Bronchial epithelial cell (primary cell): ENCODE measurements at regions not wholly inside any gene's neighbourhood (a gene's known extent, or its start where the extent isn't known, plus 50 kb on each side); places are given as distances from the start of the nearest gene placed in this dataset.

Experiments used
- DNase-seq: peaks from one replicate; pipeline ENCODE4 v3.0.0-alpha.2; 2010; ENCODE audit warnings: low read depth
- FAIRE-seq: peaks from 2 replicates; lab custom pipeline; 2011; peaks lifted over from hg19 to GRCh38; lab: Jason Lieb, UNC
- H3K27me3 ChIP-seq: 2 replicates; pipeline ENCODE4 v1.5.1; 2011; ENCODE audit warnings: low read length; ENCODE audit not compliant: control insufficient read depth, insufficient read depth
- H3K36me3 ChIP-seq: 2 replicates; pipeline ENCODE4 v1.5.1; 2011; ENCODE audit warnings: low read length; ENCODE audit not compliant: control insufficient read depth, insufficient read depth
- H3K4me3 ChIP-seq: 2 replicates; pipeline ENCODE4 v1.5.1; 2011; ENCODE audit warnings: mild to moderate bottlenecking, low read depth, low read length, control low read depth
- TF ChIP-seq, protein P1 (sequence below): IDR thresholded peaks from 2 replicates; pipeline ENCODE4 v1.5.1; 2011; ENCODE audit warnings: mild to moderate bottlenecking, moderate library complexity, low read length, control low read depth, inconsistent platforms; ENCODE audit not compliant: insufficient read depth, severe bottlenecking

DNA sequence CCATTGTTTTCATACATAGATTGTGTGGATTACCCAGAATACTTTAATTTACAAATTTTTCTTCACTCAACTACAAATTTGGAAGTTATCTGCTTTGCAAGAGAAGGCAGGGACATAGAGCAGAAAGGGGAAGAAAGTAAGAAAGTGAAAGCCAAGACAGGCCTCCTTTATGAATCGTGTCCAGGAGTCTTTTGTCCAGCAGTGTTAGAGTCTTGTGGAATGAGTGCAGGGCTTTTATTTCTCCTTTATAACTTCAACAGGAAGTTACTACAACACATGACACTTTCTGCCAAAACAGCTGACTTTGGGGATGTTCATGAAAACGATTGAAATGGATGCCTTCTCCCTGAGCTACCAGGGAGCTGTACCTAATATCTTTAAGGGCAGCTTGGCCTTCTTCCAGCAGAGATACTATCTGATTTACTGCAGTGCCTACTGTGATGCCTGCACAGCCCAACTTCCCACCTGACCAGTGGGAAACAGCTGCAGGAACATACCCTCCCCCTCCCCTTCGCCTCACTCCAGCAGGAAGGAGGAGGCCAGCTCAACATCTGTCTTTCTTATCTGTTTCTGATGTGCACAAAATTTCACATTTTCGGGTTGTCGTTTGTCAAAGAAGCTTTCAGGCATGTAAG is 557.7 kb upstream of the SLIT2 start:
- H3K4me3 ChIP-seq, result no peak overlapping the region
- DNase-seq (no peak), FAIRE-seq (no peak)
- TF ChIP-seq, protein P1, sequence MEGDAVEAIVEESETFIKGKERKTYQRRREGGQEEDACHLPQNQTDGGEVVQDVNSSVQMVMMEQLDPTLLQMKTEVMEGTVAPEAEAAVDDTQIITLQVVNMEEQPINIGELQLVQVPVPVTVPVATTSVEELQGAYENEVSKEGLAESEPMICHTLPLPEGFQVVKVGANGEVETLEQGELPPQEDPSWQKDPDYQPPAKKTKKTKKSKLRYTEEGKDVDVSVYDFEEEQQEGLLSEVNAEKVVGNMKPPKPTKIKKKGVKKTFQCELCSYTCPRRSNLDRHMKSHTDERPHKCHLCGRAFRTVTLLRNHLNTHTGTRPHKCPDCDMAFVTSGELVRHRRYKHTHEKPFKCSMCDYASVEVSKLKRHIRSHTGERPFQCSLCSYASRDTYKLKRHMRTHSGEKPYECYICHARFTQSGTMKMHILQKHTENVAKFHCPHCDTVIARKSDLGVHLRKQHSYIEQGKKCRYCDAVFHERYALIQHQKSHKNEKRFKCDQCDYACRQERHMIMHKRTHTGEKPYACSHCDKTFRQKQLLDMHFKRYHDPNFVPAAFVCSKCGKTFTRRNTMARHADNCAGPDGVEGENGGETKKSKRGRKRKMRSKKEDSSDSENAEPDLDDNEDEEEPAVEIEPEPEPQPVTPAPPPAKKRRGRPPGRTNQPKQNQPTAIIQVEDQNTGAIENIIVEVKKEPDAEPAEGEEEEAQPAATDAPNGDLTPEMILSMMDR, result no peak
- H3K27me3 ChIP-seq, result no peaks in the 10 kb centered on the region
- H3K36me3 ChIP-seq, result no peaks in the 10 kb centered on the region

DNA sequence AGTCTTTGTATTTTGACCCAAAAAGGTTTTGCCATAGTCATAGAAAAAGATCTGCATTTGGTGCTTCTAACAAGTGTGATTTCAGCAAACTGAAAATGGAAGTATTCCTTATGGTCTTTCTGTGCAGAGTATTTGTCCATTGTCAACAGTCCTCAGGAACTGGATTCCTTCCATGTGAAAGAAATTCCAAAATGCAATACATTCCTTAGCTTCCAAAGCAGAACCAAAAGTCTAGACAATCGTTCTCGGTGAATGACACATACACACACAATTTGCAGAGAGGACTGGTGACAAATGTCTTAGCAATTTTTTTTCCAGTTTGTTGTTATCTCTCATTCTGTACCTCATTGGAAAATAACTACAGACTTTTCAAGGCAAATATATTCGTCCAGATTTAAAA is 562.2 kb upstream of the SLIT2 start:
- FAIRE-seq, result no peak
- peak; percentile 57 for DNase-seq

DNA sequence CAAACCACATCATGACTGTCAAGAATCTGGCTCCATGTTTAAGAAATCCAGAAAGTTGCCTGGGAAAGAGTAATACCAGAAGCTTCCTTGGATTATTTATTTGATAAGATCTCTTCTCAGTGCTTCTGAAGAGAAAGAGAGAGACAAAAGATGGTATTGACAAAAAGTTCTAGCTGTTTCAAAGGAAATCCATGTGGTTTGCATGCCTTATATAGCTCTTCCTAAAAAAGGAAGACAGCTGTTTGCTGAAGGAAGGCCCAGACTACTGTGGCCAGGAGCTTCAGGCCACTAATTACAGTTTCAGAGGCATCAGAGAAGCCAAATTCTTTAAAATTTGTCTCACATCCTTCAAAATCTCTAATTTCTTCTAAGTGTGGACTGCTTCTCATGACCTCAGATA is 565.2 kb upstream of the SLIT2 start:
- TF ChIP-seq, protein P1, result no peak
- no peaks in the 10 kb centered on the region for H3K36me3 ChIP-seq
- no peak for FAIRE-seq

More for the DNA sequence above, 562.2 kb upstream of the SLIT2 start:
- TF ChIP-seq, protein P1, result no peak
- no peak overlapping the region for H3K4me3 ChIP-seq
- H3K27me3 ChIP-seq, result no peaks in the 10 kb centered on the region
- no peaks in the 10 kb centered on the region for H3K36me3 ChIP-seq

DNA sequence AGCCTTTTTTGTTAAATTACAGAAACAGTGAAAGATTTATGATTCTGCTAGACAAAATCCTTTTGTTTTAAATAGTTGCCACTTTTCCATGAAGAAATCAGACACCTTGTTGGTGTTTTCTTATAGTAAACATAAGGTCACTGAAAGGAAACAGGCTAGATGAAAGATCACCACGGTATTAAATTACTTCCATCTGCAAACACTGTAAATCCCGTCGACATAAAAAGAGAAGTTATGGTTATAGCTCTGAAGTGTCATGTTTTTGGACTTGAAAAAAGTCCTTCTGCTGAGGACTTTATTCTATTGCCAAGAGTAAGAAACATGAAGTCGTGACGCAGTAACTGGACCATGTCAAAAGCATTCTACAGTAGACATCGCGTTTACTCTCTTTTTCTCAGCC is 567.6 kb upstream of the SLIT2 start:
- Histone ChIP-seq H3K36me3 (no peaks in the 10 kb centered on the region), H3K4me3 (no peak overlapping the region), H3K27me3 (no peaks in the 10 kb centered on the region)
- TF ChIP-seq, protein P1, result no peak
- FAIRE-seq (no peak), DNase-seq (no peak)

More for the DNA sequence above, 565.2 kb upstream of the SLIT2 start:
- Histone ChIP-seq H3K27me3 (no peaks in the 10 kb centered on the region), H3K4me3 (no peak overlapping the region)
- DNase-seq, result no peak

DNA sequence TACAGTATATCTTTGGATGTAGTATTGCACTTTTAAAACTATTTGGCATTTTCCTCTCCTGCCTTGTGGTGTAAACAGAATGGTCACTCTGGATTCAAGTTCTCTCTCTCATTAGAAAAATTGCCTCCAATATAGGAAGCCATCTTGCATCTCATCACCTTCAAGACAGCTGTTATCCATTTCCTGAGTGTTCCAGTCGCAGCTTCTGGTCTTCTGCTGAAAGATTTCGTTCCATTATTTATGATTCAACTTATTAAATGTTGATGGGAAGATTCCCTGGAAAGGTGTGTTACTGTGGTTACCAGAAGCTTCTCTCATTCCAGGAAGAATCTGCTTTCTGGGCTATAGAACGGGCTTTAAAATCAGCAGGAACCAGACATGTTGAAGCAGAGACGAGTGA is 568.3 kb upstream of the SLIT2 start:
- TF ChIP-seq, protein P1, result no peak
- DNase-seq, result no peak
- Histone ChIP-seq H3K36me3 (no peaks in the 10 kb centered on the region), H3K27me3 (no peaks in the 10 kb centered on the region), H3K4me3 (no peak overlapping the region)
- no peak for FAIRE-seq

DNA sequence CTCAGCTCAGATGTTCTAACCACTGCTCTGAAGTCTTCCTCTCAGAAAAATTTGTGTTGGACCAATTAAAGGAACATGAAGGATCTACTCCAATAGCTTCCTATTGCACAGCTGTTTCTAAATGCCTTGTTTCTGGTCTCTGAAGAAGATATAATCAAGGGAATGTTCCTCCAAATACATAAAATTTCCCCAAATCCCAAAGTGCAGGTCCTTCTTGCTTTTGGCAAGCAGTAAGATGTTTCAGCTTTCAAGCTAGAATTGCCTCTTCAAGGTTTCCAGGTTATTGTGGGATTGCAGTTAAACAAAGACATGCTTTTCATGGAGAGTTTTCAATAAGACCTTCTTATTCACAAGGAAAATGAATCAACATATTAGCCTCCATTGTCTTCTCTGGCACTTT is 574.5 kb upstream of the SLIT2 start:
- no peaks in the 10 kb centered on the region for H3K27me3 ChIP-seq
- no peaks in the 10 kb centered on the region for H3K36me3 ChIP-seq
- no peak for FAIRE-seq
- TF ChIP-seq, protein P1, result no peak
- H3K4me3 ChIP-seq, result no peak overlapping the region
- no peak for DNase-seq
